Endothelial cell of umbilical vein (primary cell): ENCODE measurements at regions not wholly inside any gene's neighbourhood (a gene's known extent, or its start where the extent isn't known, plus 50 kb on each side); places are given as distances from the start of the nearest gene placed in this dataset.

Source experiments
- CTCF ChIP-seq, 2 donors: IDR thresholded peaks; 1 replicate in 1 of 2; 2 replicates in 1 of 2; pipeline ENCODE4 v1.5.1; 2011; ENCODE audit warnings: low read length in 2 of 2, mild to moderate bottlenecking in 2 of 2, moderate library complexity in 2 of 2, control low read depth in 1 of 2, inconsistent platforms in 1 of 2, low read depth in 1 of 2; ENCODE audit not compliant: insufficient read depth in 1 of 2; ENCODE audit errors: extremely low read depth in 1 of 2
- POLR2A ChIP-seq: IDR thresholded peaks from 2 replicates; pipeline ENCODE4 v1.6.1; 2012; ENCODE audit warnings: low read depth, mild to moderate bottlenecking, control low read depth, low read length

GRCh38 chr3:113058188-113058587 is 67.4 kb downstream of the GTPBP8 start:
- TF ChIP-seq CTCF (IDR thresholded peaks at IDR 0.05; ENCODE audit: extremely low read depth in 1 of 2, insufficient read depth in 1 of 2, low read depth in 1 of 2, low read length in 2 of 2) (no peak), POLR2A (no peak)
